ENCODE measurements at regions not wholly inside any gene's neighbourhood (a gene's known extent, or its start where the extent isn't known, plus 50 kb on each side); places are given as distances from the start of the nearest gene placed in this dataset.

GRCh38 chr12:107236824-107237511 is 143.6 kb upstream of the CRY1 start:
- no peaks in the 10 kb centered on the region for H3K36me3 ChIP-seq (ENCODE audit: insufficient read depth in 1 of 2, low read depth in 1 of 2)
- H3K4me1 ChIP-seq, result no peaks in the 10 kb centered on the region
- no peaks in the 10 kb centered on the region for H3K9me3 ChIP-seq
- H3K4me3 ChIP-seq, result no peak overlapping the region
- intact Hi-C loops (cut with DNase I), result no loop called here
- 43 to 61% (median 53%) methylated on average over 6 of the region's 6 CpGs for WGBS, 3 donors
- H3K27ac ChIP-seq, result no peak overlapping the region
- ATAC-seq, result no peak
- TF ChIP-seq CTCF (IDR thresholded peaks at IDR 0.05), result no peak
- DNase-seq, result no peak
- peaks cover 0 to 9% (median 4%) of the 10 kb centered on the region in 3 donors for H3K27me3 ChIP-seq (ENCODE audit: insufficient read depth in 3 of 3, low read length in 2 of 3)

GRCh38 chr12:107238296-107238695 is 144.9 kb upstream of the CRY1 start:
- Histone ChIP-seq H3K4me1 (no peaks in the 10 kb centered on the region), H3K36me3 (ENCODE audit: insufficient read depth in 1 of 2, low read depth in 1 of 2) (no peaks in the 10 kb centered on the region), H3K27me3 (ENCODE audit: insufficient read depth in 3 of 3, low read length in 2 of 3) (peaks cover under 1 to 6% (median 4%) of the 10 kb centered on the region in 3 donors), H3K27ac (no peak overlapping the region), H3K9me3 (no peaks in the 10 kb centered on the region), H3K4me3 (no peak overlapping the region)
- intact Hi-C loops (cut with DNase I), result no loop called here
- ATAC-seq (no peak), DNase-seq (no peak)
- 81 to 87% (median 82%) methylated on average over 3 of the region's 3 CpGs for WGBS, 3 donors
- TF ChIP-seq CTCF (IDR thresholded peaks at IDR 0.05), result no peak

GRCh38 chr12:107241411-107241810 is 148.1 kb upstream of the CRY1 start:
- peaks cover 3 to 4% (median 4%) of the 10 kb centered on the region in 3 donors for H3K27me3 ChIP-seq (ENCODE audit: insufficient read depth in 3 of 3, low read length in 2 of 3)
- no peak for TF ChIP-seq CTCF (IDR thresholded peaks at IDR 0.05)
- DNase-seq (no peak), ATAC-seq (no peak)
- H3K4me1 ChIP-seq, result no peaks in the 10 kb centered on the region
- 4 to 16% (median 12%) methylated on average over 1 of the region's 1 CpG for WGBS, 3 donors
- intact Hi-C loops (cut with DNase I), result no loop called here
- no peak overlapping the region for H3K27ac ChIP-seq
- H3K9me3 ChIP-seq, result no peaks in the 10 kb centered on the region
- H3K4me3 ChIP-seq, result no peak overlapping the region
- no peaks in the 10 kb centered on the region for H3K36me3 ChIP-seq (ENCODE audit: insufficient read depth in 1 of 2, low read depth in 1 of 2)

GRCh38 chr12:107242189-107242588 is 148.8 kb upstream of the CRY1 start:
- no peak for TF ChIP-seq CTCF (IDR thresholded peaks at IDR 0.05)
- H3K9me3 ChIP-seq, result no peaks in the 10 kb centered on the region
- DNase-seq (no peak), ATAC-seq (no peak)
- no peaks in the 10 kb centered on the region for H3K36me3 ChIP-seq (ENCODE audit: insufficient read depth in 1 of 2, low read depth in 1 of 2)
- no peak overlapping the region for H3K4me3 ChIP-seq
- intact Hi-C loops (cut with DNase I), result no loop called here
- H3K27ac ChIP-seq, result no peak overlapping the region
- no peaks in the 10 kb centered on the region for H3K4me1 ChIP-seq
- H3K27me3 ChIP-seq (ENCODE audit: insufficient read depth in 3 of 3, low read length in 2 of 3), result peaks cover 0 to 4% (median 3%) of the 10 kb centered on the region in 3 donors
- 3 to 8% (median 7%) methylated on average over 4 of the region's 4 CpGs for WGBS, 3 donors

- Histone ChIP-seq H3K36me3 (ENCODE audit: insufficient read depth in 1 of 2, low read depth in 1 of 2) (no peaks in the 10 kb centered on the region), H3K27ac (no peak overlapping the region), H3K9me3 (no peaks in the 10 kb centered on the region), H3K4me1 (no peaks in the 10 kb centered on the region), H3K27me3 (ENCODE audit: insufficient read depth in 3 of 3, low read length in 2 of 3) (peaks cover 0 to 4% (median 3%) of the 10 kb centered on the region in 3 donors), H3K4me3 (no peak overlapping the region)
- DNase-seq (no peak), ATAC-seq (no peak)
- intact Hi-C loops (cut with DNase I), result no loop called here
- no peak for TF ChIP-seq CTCF (IDR thresholded peaks at IDR 0.05)
- WGBS, 3 donors, result 19 to 23% (median 22%) methylated on average over 4 of the region's 4 CpGs
Observed at GRCh38 chr12:107243341-107243740, 150.0 kb upstream of the CRY1 start.
